HEK293 (cell line): ENCODE measurements at regions not wholly inside any gene's neighbourhood (a gene's known extent, or its start where the extent isn't known, plus 50 kb on each side); places are given as distances from the start of the nearest gene placed in this dataset.

ENCODE experiments used
- CTCF ChIA-PET: fragments of 350-600 bp; formaldehyde crosslinking; extraction: SDS; loops from one replicate; lab custom pipeline; 2021; ENCODE audit warnings: antibody characterized with exemption; lab: Yijun Ruan, JAX
- POLR2A ChIA-PET: fragments of 300-600 bp; formaldehyde crosslinking; extraction: SDS; loops from one replicate; lab custom pipeline; 2020; ENCODE audit warnings: antibody characterized with exemption, inconsistent platforms; lab: Yijun Ruan, JAX
- H3K27ac ChIP-seq: fragments of 200-500 bp; sonication (Bioruptor generic); 2 replicates; pipeline ENCODE4 v1.5.1; 2014; ENCODE audit warnings: low read depth, low read length, control low read depth, inconsistent platforms; ENCODE audit errors: extremely low read depth
- H3K36me3 ChIP-seq, 2 experiments: fragments of 200-500 bp in 1 of 2; sonication (Bioruptor generic) in 1 of 2; 1 replicate in 1 of 2; 2 replicates in 1 of 2; pipeline ENCODE4 v1.5.1; 2014 to 2017; ENCODE audit warnings: inconsistent platforms in 2 of 2, low read length in 2 of 2; ENCODE audit not compliant: control insufficient read depth in 2 of 2, insufficient read depth in 1 of 2
- H3K4me1 ChIP-seq: fragments of 200-500 bp; sonication (Bioruptor generic); 2 replicates; pipeline ENCODE4 v1.5.1; 2014; ENCODE audit warnings: mild to moderate bottlenecking, low read length, inconsistent platforms; ENCODE audit not compliant: control insufficient read depth, insufficient read depth
- H3K4me3 ChIP-seq: 2 replicates; pipeline ENCODE4 v1.5.1; 2011; ENCODE audit warnings: low read depth, mild to moderate bottlenecking, control low read depth, low read length, moderate library complexity
- H3K9me3 ChIP-seq: fragments of 200-500 bp; sonication (Bioruptor generic); 2 replicates; pipeline ENCODE4 v1.5.1; 2014; ENCODE audit warnings: low read depth, low read length, inconsistent platforms; ENCODE audit not compliant: control insufficient read depth, insufficient read depth
- GLI4 ChIP-seq: fragments of 450-650 bp; formaldehyde crosslinking; IDR thresholded peaks from 2 replicates; pipeline ENCODE4 v1.5.1; 2016; ENCODE audit warnings: missing biosample characterization, missing genetic modification characterization
- KLF10 ChIP-seq: fragments of 450-650 bp; IDR thresholded peaks from 2 replicates; pipeline ENCODE4 v1.5.1; 2018; ENCODE audit warnings: missing biosample characterization, mild to moderate bottlenecking, missing genetic modification characterization
- SP7 ChIP-seq: fragments of 450-650 bp; formaldehyde crosslinking; IDR thresholded peaks from 2 replicates; pipeline ENCODE4 v1.5.1; 2016; ENCODE audit warnings: missing biosample characterization, missing genetic modification characterization
- WT1 ChIP-seq: fragments of 450-650 bp; formaldehyde crosslinking; IDR thresholded peaks from 2 replicates; pipeline ENCODE4 v1.5.1; 2016; ENCODE audit warnings: missing biosample characterization, missing genetic modification characterization
- ZBTB1 ChIP-seq: fragments of 450-650 bp; formaldehyde crosslinking; IDR thresholded peaks from 2 replicates; pipeline ENCODE4 v1.5.1; 2016; ENCODE audit warnings: missing biosample characterization, missing genetic modification characterization
- ZFHX2 ChIP-seq: fragments of 450-650 bp; formaldehyde crosslinking; conservative IDR thresholded peaks from 2 replicates; pipeline ENCODE4 v1.5.1; 2016; ENCODE audit warnings: missing biosample characterization, missing genetic modification characterization
- ZNF184 ChIP-seq: fragments of 450-650 bp; IDR thresholded peaks from 2 replicates; pipeline ENCODE4 v1.5.1; 2018; ENCODE audit warnings: missing biosample characterization, mild to moderate bottlenecking, missing genetic modification characterization
- ZNF23 ChIP-seq: fragments of 450-650 bp; formaldehyde crosslinking; IDR thresholded peaks from 2 replicates; pipeline ENCODE4 v1.5.1; 2016; ENCODE audit warnings: missing biosample characterization, missing genetic modification characterization, borderline replicate concordance
- ZNF26 ChIP-seq: fragments of 450-650 bp; formaldehyde crosslinking; IDR thresholded peaks from 2 replicates; pipeline ENCODE4 v1.5.1; 2016; ENCODE audit warnings: missing biosample characterization, missing genetic modification characterization
- ZNF426 ChIP-seq: fragments of 450-650 bp; formaldehyde crosslinking; IDR thresholded peaks from 2 replicates; pipeline ENCODE4 v1.5.1; 2017; ENCODE audit warnings: missing biosample characterization, missing genetic modification characterization, mild to moderate bottlenecking, inconsistent platforms, moderate library complexity
- ZNF48 ChIP-seq: fragments of 450-650 bp; formaldehyde crosslinking; IDR thresholded peaks from 2 replicates; pipeline ENCODE4 v1.5.1; 2016; ENCODE audit warnings: missing biosample characterization, missing genetic modification characterization
- ZNF488 ChIP-seq: fragments of 450-650 bp; formaldehyde crosslinking; IDR thresholded peaks from 2 replicates; pipeline ENCODE4 v1.5.1; 2016; ENCODE audit warnings: missing biosample characterization, missing genetic modification characterization
- ZNF501 ChIP-seq: fragments of 450-650 bp; formaldehyde crosslinking; IDR thresholded peaks from 2 replicates; pipeline ENCODE4 v1.5.1; 2016; ENCODE audit warnings: missing biosample characterization, missing genetic modification characterization
- ZNF560 ChIP-seq: fragments of 450-650 bp; formaldehyde crosslinking; IDR thresholded peaks from 2 replicates; pipeline ENCODE4 v1.5.1; 2017; ENCODE audit warnings: missing biosample characterization, missing genetic modification characterization, borderline replicate concordance
- ZNF571 ChIP-seq: fragments of 450-650 bp; formaldehyde crosslinking; IDR thresholded peaks from 2 replicates; pipeline ENCODE4 v1.5.0; 2017; ENCODE audit warnings: missing biosample characterization, missing genetic modification characterization
- ZNF596 ChIP-seq: fragments of 450-650 bp; IDR thresholded peaks from 2 replicates; pipeline ENCODE4 v1.5.0; 2018; ENCODE audit warnings: missing biosample characterization, mild to moderate bottlenecking, missing genetic modification characterization, moderate library complexity
- ZNF692 ChIP-seq: fragments of 450-650 bp; formaldehyde crosslinking; IDR thresholded peaks from 2 replicates; pipeline ENCODE4 v1.5.1; 2016; ENCODE audit warnings: missing biosample characterization, missing genetic modification characterization
- ZNF707 ChIP-seq: fragments of 450-650 bp; formaldehyde crosslinking; IDR thresholded peaks from 2 replicates; pipeline ENCODE4 v1.5.1; 2016; ENCODE audit warnings: missing biosample characterization, missing genetic modification characterization
- ZNF777 ChIP-seq: fragments of 450-650 bp; formaldehyde crosslinking; IDR thresholded peaks from 2 replicates; pipeline ENCODE4 v1.5.1; 2017; ENCODE audit warnings: missing biosample characterization, missing genetic modification characterization, borderline replicate concordance
- ZNF785 ChIP-seq: fragments of 450-650 bp; formaldehyde crosslinking; IDR thresholded peaks from 2 replicates; pipeline ENCODE4 v1.5.1; 2016; ENCODE audit warnings: missing biosample characterization, missing genetic modification characterization
- ZSCAN4 ChIP-seq: fragments of 450-650 bp; formaldehyde crosslinking; IDR thresholded peaks from 2 replicates; pipeline ENCODE4 v1.5.1; 2017; ENCODE audit warnings: missing biosample characterization, missing genetic modification characterization
- TF ChIP-seq, protein P1 (sequence below): fragments of 450-650 bp; IDR thresholded peaks from 2 replicates; pipeline ENCODE4 v1.5.1; 2018; ENCODE audit warnings: missing biosample characterization, missing genetic modification characterization

DNA sequence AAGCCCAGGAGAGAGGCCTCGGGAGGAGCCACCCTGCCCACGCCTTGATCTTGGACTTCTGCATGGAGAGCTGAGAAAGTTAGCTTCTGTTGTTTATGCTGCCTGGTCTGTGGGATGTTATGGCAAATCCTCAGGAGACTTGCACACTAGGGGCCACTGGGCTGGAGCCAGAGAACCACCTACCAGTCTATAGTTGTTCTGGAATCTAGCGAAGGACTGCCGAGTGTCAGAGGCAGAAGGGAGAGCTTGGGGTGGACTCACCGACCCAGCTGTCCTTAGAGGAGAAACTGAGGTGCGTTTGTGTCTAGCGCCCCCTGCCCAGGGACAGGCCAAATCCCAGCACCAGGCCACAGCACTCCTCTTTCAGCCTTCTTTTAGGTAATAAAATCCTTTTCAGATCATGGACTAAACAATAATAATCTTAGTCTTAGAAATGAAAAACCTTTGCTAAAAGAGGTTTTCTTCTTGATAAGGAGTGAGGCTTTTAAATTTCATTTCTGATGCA lies 398.7 kb upstream of the SALL3 start:
- CTCF ChIA-PET = interaction anchor here (0.7 kb wide), 1 partner anchor 52 kb away, joined by 3 read pairs; no protein-coding TSS in a partner anchor
- H3K9me3 ChIP-seq = no peaks in the 10 kb centered on the region
- no peaks in the 10 kb centered on the region for H3K36me3 ChIP-seq
- TF ChIP-seq ZNF23 (tag by site-specific recombination) (no peak), ZNF488 (tag by site-specific recombination) (no peak), ZBTB1 (tag by site-specific recombination) (no peak), ZNF426 (tag by site-specific recombination) (no peak), ZNF48 (tag by site-specific recombination) (no peak), WT1 (no peak), ZNF26 (tag by site-specific recombination) (no peak), SP7 (no peak), ZNF692 (tag by site-specific recombination) (no peak), GLI4 (no peak), ZNF596 (tag by site-specific recombination) (no peak), ZNF707 (tag by site-specific recombination) (no peak), ZNF571 (tag by site-specific recombination) (no peak), ZNF501 (tag by site-specific recombination) (no peak), ZNF560 (tag by site-specific recombination) (no peak), ZNF184 (tag by site-specific recombination) (no peak), KLF10 (no peak), ZNF785 (tag by site-specific recombination) (no peak), ZSCAN4 (tag by site-specific recombination) (no peak)
- TF ChIP-seq, protein P1, sequence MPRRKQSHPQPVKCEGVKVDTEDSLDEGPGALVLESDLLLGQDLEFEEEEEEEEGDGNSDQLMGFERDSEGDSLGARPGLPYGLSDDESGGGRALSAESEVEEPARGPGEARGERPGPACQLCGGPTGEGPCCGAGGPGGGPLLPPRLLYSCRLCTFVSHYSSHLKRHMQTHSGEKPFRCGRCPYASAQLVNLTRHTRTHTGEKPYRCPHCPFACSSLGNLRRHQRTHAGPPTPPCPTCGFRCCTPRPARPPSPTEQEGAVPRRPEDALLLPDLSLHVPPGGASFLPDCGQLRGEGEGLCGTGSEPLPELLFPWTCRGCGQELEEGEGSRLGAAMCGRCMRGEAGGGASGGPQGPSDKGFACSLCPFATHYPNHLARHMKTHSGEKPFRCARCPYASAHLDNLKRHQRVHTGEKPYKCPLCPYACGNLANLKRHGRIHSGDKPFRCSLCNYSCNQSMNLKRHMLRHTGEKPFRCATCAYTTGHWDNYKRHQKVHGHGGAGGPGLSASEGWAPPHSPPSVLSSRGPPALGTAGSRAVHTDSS (tag by site-specific recombination) = no peak
- no peak overlapping the region for H3K4me3 ChIP-seq
- POLR2A ChIA-PET = no interaction called here
- H3K4me1 ChIP-seq = no peaks in the 10 kb centered on the region
- no peak overlapping the region for H3K27ac ChIP-seq

GRCh38 chr18:78582181-78582709 lies 397.4 kb upstream of the SALL3 start:
- no peaks in the 10 kb centered on the region for H3K9me3 ChIP-seq
- no peaks in the 10 kb centered on the region for H3K36me3 ChIP-seq
- ChIA-PET POLR2A (no interaction called here), CTCF (no interaction called here)
- no peak overlapping the region for H3K4me3 ChIP-seq
- no peak overlapping the region for H3K27ac ChIP-seq
- TF ChIP-seq ZFHX2 (tag by site-specific recombination) (no peak), ZNF777 (no peak)
- no peaks in the 10 kb centered on the region for H3K4me1 ChIP-seq
